ENCODE measurements at regions not wholly inside any gene's neighbourhood (a gene's known extent, or its start where the extent isn't known, plus 50 kb on each side); places are given as distances from the start of the nearest gene placed in this dataset.

DNA sequence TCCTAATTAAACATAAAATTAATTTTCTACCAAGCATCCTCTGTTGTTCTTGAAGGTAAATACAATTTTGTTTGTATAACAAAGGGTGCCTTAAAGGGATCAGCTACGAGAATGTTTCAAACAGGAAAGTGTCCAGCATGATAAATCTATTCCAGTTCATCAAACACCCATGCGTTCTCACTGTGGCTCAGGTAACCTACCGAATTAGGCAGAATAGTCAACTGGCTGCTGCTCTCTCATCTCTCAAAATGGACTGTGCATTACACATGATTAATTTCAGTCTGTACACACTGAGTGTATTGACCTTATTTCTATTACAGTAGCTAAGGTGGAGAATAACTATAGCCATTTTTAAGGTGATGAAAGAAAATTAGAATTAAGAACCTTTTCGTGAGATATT, 127.5 kb upstream of the RMST start:
- no peaks in the 10 kb centered on the region for H3K27me3 Mint-ChIP-seq
- ATAC-seq (no peak), DNase-seq (no peak)
- H3K4me3 Mint-ChIP-seq, result no peak overlapping the region
- H3K9me3 Mint-ChIP-seq, result no peaks in the 10 kb centered on the region
- no peaks in the 10 kb centered on the region for H3K4me1 Mint-ChIP-seq
- H3K27ac Mint-ChIP-seq, result no peak overlapping the region
- H3K36me3 Mint-ChIP-seq (ENCODE audit: low read depth), result no peaks in the 10 kb centered on the region

DNA sequence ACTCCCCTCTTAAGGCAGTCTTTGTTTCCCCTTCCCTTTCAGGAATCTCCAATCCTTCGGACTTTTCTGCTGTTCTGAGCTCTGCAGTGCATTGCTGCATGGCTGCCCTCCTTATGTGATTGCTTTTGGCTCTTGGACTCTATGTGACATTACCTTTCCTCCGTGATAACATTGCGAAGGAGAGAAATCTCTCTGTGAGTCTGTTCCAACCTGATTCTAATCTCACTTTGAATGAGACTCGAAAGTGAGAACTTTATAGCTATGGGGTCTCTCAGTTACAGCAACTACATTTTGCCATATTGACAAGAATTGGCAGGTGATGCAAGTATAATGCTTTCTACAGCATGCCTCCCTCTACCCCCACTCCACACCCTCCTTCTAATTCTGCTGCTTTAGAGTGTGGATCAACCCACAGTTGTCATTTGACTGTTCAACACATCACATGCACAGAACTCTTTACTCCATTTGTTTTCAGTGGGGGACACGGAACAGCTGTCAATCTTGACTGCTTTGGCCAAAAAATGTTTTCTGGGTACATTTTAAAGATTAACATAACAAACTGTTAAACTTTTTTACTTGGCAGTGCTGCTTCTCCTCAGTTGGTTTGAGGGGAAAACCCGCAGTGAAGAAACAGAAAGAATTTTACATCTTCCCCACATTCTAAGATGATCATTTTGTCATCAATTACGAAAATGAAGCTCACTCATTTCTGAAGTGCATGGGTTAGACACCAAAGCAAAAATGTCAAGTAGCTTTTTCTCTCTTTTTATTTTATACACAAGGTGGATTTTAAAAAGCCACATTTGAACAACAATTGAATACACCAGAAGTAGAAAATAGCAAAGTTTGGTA, 125.5 kb upstream of the RMST start:
- no peaks in the 10 kb centered on the region for H3K36me3 Mint-ChIP-seq (ENCODE audit: low read depth)
- no peaks in the 10 kb centered on the region for H3K9me3 Mint-ChIP-seq
- ATAC-seq, result no peak
- no peak for DNase-seq
- no peak overlapping the region for H3K4me3 Mint-ChIP-seq
- no peaks in the 10 kb centered on the region for H3K4me1 Mint-ChIP-seq
- no peaks in the 10 kb centered on the region for H3K27me3 Mint-ChIP-seq
- no peak overlapping the region for H3K27ac Mint-ChIP-seq

DNA sequence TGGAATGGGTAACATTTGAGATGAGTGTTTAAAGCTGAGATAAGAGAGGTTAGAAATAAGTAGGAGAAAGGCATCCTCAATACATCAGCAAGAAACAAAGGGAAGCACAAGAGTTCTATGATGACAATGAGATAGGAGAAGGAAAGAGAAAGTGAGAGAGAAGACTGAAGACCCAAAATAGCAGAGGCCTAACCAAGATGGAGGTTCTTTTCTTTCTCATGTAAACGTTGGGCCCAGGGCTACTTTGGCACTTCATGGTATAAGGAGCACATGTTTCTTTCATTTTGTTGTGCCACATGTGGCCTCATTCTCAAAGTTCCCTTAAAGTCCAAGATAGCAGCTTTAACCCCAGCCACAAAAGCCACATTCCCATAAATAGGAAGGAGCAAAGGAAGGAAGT, 120.5 kb upstream of the RMST start:
- H3K36me3 Mint-ChIP-seq (ENCODE audit: low read depth), result no peaks in the 10 kb centered on the region
- H3K27ac Mint-ChIP-seq, result no peak overlapping the region
- H3K4me1 Mint-ChIP-seq, result no peaks in the 10 kb centered on the region
- H3K9me3 Mint-ChIP-seq, result no peaks in the 10 kb centered on the region
- ATAC-seq (no peak), DNase-seq (no peak)
- H3K27me3 Mint-ChIP-seq, result peaks cover 2% of the 10 kb centered on the region
- no peak overlapping the region for H3K4me3 Mint-ChIP-seq

DNA sequence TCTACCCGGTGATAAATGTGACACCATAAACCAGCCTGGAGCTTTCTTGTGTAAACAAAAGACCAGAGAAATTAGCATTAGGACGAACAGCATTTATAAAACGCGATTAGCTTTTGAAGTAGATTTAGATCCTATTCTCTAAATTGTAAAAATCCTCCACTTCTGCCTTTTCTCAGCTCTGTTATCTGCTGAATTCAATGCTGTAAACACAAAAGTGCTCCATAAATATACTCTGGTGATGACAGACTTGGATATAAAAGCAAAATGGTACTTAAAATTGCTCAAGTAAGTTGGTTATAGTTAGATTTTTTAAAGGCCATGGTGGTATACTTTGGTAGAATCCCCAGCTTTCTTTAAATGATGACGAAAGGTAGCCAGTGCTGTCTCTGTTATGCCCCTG, 114.6 kb upstream of the RMST start:
- DNase-seq (no peak), ATAC-seq (no peak)
- H3K27ac Mint-ChIP-seq, result no peak overlapping the region
- H3K9me3 Mint-ChIP-seq, result no peaks in the 10 kb centered on the region
- peaks cover 2% of the 10 kb centered on the region for H3K27me3 Mint-ChIP-seq
- H3K4me1 Mint-ChIP-seq, result no peaks in the 10 kb centered on the region
- no peak overlapping the region for H3K4me3 Mint-ChIP-seq
- no peaks in the 10 kb centered on the region for H3K36me3 Mint-ChIP-seq (ENCODE audit: low read depth)

DNA sequence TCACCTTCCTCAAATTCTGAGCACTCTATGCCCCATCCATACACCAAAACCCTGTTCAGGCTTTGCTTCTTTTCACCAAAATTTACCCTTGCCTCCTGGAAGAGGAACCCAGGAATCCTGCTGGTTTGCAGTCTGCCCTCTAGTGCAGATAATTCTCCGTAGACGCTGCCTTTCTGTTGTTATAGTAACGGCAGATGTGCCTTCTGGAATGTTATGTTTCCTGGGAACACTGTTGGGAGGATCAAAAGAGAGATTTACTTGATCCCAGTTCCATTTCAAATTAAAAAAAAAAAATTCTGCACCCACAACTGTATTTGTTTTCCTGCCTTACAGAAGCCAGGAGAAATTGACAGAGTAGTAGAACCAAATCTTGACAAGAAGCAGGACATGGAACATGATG, 104.2 kb upstream of the RMST start:
- ATAC-seq (no peak), DNase-seq (no peak)
- no peak overlapping the region for H3K4me3 Mint-ChIP-seq
- H3K9me3 Mint-ChIP-seq, result no peaks in the 10 kb centered on the region
- H3K36me3 Mint-ChIP-seq (ENCODE audit: low read depth), result no peaks in the 10 kb centered on the region
- H3K27me3 Mint-ChIP-seq, result no peaks in the 10 kb centered on the region
- H3K27ac Mint-ChIP-seq, result no peak overlapping the region
- no peaks in the 10 kb centered on the region for H3K4me1 Mint-ChIP-seq

DNA sequence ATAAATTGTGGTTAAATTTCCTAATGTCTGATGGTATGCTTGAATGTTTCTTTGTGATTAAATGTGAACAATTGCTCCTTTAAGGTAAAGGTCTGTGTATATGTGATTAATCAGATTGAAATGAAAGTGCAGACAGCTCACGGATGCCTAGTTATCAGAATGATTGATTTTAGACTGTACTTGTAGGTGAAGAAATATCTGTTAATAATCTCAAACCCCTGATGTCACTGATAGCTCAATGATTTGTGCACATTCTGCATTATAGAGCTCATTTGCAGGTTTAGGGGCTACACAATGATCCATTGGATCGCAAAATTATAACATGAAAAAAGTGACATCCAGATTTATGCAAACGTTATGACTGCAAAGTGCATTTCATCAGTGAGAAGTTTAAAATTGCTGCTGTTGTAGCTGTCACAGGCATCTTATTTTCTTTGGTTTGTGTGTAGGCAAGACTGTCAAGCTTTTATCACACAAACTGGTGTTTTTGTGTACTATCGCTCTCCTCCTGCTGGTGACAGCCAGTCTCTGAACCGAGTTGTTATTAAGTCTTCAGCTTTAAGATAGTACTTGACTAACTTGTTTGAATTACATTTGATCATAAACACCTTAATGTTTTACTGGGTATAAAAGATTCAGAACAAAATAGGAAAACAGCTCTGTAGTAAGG, 103.4 kb upstream of the RMST start:
- Mint-ChIP-seq H3K36me3 (ENCODE audit: low read depth) (no peaks in the 10 kb centered on the region), H3K27ac (no peak overlapping the region), H3K4me1 (no peaks in the 10 kb centered on the region), H3K27me3 (no peaks in the 10 kb centered on the region), H3K4me3 (no peak overlapping the region), H3K9me3 (no peaks in the 10 kb centered on the region)
- DNase-seq (no peak), ATAC-seq (no peak)

DNA sequence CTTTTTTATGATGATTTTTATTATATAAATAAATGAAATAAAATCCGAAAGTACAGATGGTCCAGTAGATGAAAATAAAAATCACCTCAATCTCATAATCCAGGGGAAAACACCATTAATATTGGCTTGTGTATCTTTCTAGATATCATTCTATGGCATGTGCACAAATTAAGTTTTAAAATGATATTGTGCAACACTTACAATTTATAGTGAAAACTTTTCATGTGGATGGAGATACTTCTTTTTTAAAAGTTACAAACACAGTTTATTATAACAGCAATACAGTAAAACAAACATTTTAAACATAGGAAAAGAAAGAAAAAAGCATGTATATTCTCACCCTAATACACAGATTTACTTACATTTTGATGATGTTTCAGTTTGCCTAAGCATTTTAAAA, 98.9 kb upstream of the RMST start:
- ATAC-seq, result no peak
- DNase-seq, result no peak
- no peaks in the 10 kb centered on the region for H3K4me1 Mint-ChIP-seq
- H3K4me3 Mint-ChIP-seq, result no peak overlapping the region
- H3K9me3 Mint-ChIP-seq, result no peaks in the 10 kb centered on the region
- H3K36me3 Mint-ChIP-seq (ENCODE audit: low read depth), result no peaks in the 10 kb centered on the region
- H3K27ac Mint-ChIP-seq, result no peak overlapping the region
- peaks cover 1% of the 10 kb centered on the region for H3K27me3 Mint-ChIP-seq

DNA sequence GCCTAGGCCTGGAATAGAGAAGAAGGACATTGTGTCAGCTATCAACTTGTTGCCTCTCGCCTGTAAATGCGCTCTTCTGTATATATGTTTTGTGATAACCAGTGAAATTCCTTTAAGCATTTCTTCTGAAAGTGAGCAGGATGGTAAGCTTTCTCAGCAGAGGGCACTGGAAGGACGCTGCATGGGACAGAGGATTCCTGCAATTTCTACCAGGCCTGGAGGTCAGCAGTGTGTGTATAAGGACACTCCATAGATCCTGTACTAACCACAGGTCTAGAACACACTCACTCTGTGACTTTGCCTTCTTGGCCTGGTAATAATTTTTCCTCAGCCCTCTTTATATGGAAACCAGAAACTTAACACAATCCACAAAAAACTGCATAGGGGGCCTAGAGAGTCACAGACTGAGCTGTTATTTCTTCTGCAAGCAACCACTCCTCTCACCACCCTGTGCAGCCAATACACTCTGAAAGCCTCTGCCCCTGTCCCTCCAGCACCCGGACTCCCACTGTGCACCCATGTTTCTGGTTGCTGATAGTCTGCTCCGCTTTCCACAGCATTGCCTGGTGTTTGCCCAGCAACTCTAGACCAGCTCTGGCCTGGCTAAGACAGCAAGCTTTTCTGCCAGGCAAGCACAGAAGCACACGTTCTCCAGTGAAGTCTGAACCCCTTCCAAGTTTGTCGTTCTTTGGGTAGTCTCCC, 94.0 kb upstream of the RMST start:
- no peak overlapping the region for H3K27ac Mint-ChIP-seq
- H3K4me3 Mint-ChIP-seq, result no peak overlapping the region
- no peaks in the 10 kb centered on the region for H3K4me1 Mint-ChIP-seq
- peaks cover 4% of the 10 kb centered on the region for H3K9me3 Mint-ChIP-seq
- DNase-seq (no peak), ATAC-seq (no peak)
- no peaks in the 10 kb centered on the region for H3K36me3 Mint-ChIP-seq (ENCODE audit: low read depth)
- H3K27me3 Mint-ChIP-seq, result peaks cover 1% of the 10 kb centered on the region

DNA sequence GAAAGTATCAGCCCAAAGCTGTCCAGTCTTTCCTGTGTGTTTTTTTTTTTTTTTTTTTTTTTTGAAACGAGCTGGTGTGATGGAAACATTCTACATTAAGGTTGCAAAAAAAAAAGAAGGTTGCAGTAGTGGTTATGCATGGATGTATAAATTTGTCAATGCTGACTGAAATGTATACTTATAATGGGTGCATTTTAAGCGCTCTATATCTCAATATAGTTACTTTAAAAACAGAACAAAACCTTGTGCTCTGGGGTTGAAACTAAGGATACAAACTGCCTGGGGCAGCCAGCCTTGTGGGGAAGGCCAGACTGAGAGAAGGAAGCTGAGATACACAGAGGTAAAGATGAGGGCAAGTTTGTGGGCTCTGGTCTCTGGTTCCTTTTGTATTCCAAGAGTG, 87.3 kb upstream of the RMST start:
- Mint-ChIP-seq H3K4me1 (no peaks in the 10 kb centered on the region), H3K36me3 (ENCODE audit: low read depth) (no peaks in the 10 kb centered on the region), H3K9me3 (peaks cover 4% of the 10 kb centered on the region), H3K27ac (no peak overlapping the region), H3K27me3 (peaks cover 3% of the 10 kb centered on the region), H3K4me3 (no peak overlapping the region)
- DNase-seq, result no peak
- ATAC-seq, result no peak

DNA sequence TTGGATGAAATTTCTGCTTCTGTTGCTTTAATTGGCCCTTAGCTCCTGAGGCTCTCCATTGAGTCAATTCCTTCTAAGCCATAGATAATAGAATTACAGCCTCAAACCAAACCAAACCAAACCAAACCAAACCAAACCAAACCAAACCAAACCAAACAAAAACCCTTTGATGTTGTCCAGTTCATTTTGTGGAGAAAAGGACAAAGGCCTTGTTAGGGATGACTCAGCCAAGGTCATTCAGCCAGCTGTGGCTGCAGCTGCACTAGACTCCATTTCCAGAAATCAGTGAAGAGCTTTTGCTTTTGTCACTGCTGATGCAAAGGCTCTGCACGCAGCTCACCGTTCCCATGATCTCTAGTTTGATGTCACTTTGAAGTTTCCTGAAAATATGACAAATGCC, 82.2 kb upstream of the RMST start:
- Mint-ChIP-seq H3K27ac (no peak overlapping the region), H3K36me3 (ENCODE audit: low read depth) (no peaks in the 10 kb centered on the region), H3K27me3 (peaks cover 3% of the 10 kb centered on the region), H3K4me1 (no peaks in the 10 kb centered on the region), H3K9me3 (no peaks in the 10 kb centered on the region), H3K4me3 (no peak overlapping the region)
- DNase-seq (no peak), ATAC-seq (no peak)

DNA sequence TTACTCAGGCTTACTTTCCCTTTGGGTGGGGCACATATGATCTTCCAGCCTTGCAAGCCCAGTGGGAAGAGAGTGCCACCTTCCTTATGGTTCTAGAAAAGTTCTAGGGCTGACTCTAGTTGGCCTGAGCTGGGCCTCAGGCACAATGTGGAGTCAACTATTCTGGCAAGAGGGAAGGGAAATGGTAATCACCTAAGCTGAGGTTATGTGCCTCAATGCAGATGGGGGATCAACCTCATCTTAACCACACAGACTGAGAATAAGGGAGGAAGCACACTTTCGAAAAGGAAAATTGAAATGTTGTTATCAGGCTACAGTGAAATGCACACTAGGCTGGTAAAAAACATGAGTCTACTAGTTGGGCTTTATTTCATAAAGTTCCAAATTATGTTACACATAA, 77.5 kb upstream of the RMST start:
- Mint-ChIP-seq H3K4me1 (no peaks in the 10 kb centered on the region), H3K36me3 (ENCODE audit: low read depth) (no peaks in the 10 kb centered on the region), H3K27ac (no peak overlapping the region), H3K4me3 (no peak overlapping the region), H3K27me3 (peaks cover 2% of the 10 kb centered on the region), H3K9me3 (no peaks in the 10 kb centered on the region)
- no peak for DNase-seq
- ATAC-seq, result no peak

DNA sequence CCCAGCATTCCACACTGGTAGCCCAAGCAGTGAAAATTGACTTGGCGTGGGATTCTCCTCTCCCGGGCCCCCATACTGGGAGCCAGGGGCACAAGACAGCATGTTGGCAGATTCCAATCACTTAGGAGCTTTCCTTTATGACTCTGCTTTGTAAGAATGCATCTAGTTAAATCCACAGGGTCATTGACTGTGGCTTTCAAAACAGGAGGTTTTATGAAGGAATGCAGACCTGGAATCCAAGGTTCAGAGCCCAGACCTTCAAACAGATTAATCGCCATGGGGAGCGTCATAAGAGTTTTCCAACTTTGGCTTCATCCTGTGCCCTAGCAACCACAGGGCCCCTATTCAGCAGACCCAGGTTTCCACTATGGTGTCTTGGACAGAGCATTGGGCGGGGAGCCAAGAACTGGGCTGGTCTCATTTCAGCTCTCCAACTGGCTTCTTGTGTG, 76.4 kb upstream of the RMST start:
- H3K27me3 Mint-ChIP-seq, result peaks cover 2% of the 10 kb centered on the region
- no peak overlapping the region for H3K27ac Mint-ChIP-seq
- no peaks in the 10 kb centered on the region for H3K36me3 Mint-ChIP-seq (ENCODE audit: low read depth)
- H3K4me1 Mint-ChIP-seq, result no peaks in the 10 kb centered on the region
- H3K9me3 Mint-ChIP-seq, result no peaks in the 10 kb centered on the region
- DNase-seq (no peak), ATAC-seq (no peak)
- no peak overlapping the region for H3K4me3 Mint-ChIP-seq

DNA sequence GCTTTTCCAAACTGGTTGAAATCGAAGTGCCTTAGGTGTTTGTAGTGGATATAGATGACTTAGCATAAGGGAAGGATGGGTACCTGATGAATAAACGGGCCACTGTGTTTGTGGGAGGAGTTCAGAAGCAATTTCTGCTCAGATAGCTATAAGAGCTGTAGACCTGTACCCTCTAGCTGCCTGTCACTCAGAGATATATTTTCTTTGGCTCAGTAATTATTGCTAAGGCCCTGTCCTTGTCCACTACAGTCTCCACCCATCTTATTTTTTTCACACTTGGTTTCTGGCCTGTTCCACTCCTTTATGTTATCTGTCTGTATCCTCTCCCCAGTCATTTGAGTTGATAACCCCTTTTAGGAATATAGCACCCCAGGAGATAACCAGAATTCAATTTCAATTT, 74.8 kb upstream of the RMST start:
- peaks cover 4% of the 10 kb centered on the region for H3K27me3 Mint-ChIP-seq
- DNase-seq (no peak), ATAC-seq (no peak)
- no peaks in the 10 kb centered on the region for H3K36me3 Mint-ChIP-seq (ENCODE audit: low read depth)
- no peaks in the 10 kb centered on the region for H3K4me1 Mint-ChIP-seq
- no peaks in the 10 kb centered on the region for H3K9me3 Mint-ChIP-seq
- no peak overlapping the region for H3K4me3 Mint-ChIP-seq
- no peak overlapping the region for H3K27ac Mint-ChIP-seq

DNA sequence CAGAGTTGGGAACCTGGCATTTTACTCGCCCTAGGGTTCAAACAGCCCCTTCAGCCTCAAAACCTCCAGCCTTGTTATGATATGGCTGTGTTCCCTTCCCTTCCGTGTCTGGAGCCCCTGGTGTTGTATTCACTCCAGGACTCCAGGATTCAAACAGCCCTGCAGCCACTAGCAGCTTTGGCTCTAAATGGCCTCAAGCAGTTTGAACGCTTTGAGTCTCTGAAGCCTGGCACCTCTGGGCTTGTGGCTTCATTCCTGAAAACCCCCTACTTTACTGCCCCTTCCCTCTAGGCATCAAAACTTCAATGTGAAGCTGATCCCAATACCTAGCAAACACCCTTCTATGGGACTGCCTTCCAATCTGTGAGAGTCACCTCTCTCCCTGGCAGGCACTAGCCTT, 67.9 kb upstream of the RMST start:
- Mint-ChIP-seq H3K36me3 (ENCODE audit: low read depth) (no peaks in the 10 kb centered on the region), H3K4me3 (no peak overlapping the region), H3K9me3 (no peaks in the 10 kb centered on the region)

DNA sequence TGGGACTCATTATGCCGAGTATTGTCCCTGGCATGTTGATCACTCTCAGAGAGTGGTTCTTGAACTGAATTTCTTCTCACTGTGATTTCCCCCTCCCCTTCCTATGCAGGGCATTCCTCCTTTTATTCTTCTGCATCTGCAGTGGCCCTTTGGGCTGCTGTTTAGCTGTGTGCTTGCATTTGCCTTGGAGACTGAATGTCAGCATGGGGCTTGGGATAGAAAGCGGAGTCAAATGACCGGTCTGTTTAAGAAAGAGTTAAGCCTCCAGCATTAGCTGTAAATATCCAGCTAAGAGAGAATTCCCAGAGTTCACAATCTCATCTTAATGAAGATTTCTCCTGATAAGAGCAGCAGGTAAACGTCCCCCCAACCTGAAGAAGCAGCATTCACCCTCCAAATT, 65.6 kb upstream of the RMST start:
- ATAC-seq (no peak), DNase-seq (no peak)
- Mint-ChIP-seq H3K36me3 (ENCODE audit: low read depth) (no peaks in the 10 kb centered on the region), H3K9me3 (no peaks in the 10 kb centered on the region), H3K27me3 (peaks cover 4% of the 10 kb centered on the region), H3K27ac (no peak overlapping the region), H3K4me1 (no peaks in the 10 kb centered on the region), H3K4me3 (no peak overlapping the region)

More for the DNA sequence above, 67.9 kb upstream of the RMST start:
- Mint-ChIP-seq H3K4me1 (no peaks in the 10 kb centered on the region), H3K27me3 (peaks cover 3% of the 10 kb centered on the region), H3K27ac (no peak overlapping the region)
- ATAC-seq (no peak), DNase-seq (no peak)
